ENCODE measurements at regions not wholly inside any gene's neighbourhood (a gene's known extent, or its start where the extent isn't known, plus 50 kb on each side); places are given as distances from the start of the nearest gene placed in this dataset.

- Histone ChIP-seq H3K27ac (no peak overlapping the region), H3K9me3 (no peaks in the 10 kb centered on the region), H3K4me3 (no peak overlapping the region), H3K27me3 (no peaks in the 10 kb centered on the region), H3K36me3 (no peaks in the 10 kb centered on the region), H3K4me1 (peaks cover 23% of the 10 kb centered on the region)
- 20% methylated on average over 2 of the region's 2 CpGs for WGBS
- no peak for DNase-seq (ENCODE audit: low spot score in 2 of 2)
- TF ChIP-seq POLR2AphosphoS5 (IDR thresholded peaks at IDR 0.05) = no peak
- TF ChIP-seq EP300 (IDR thresholded peaks at IDR 0.05) = peak; percentile 60
Measured at GRCh38 chr2:100752628-100753333, 67.2 kb upstream of the NPAS2 start.

- Histone ChIP-seq H3K36me3 (no peaks in the 10 kb centered on the region), H3K4me1 (peaks cover 23% of the 10 kb centered on the region), H3K27me3 (no peaks in the 10 kb centered on the region), H3K4me3 (no peak overlapping the region), H3K27ac (no peak overlapping the region), H3K9me3 (no peaks in the 10 kb centered on the region)
- 82% methylated on average over 4 of the region's 4 CpGs for WGBS
- no peak for TF ChIP-seq POLR2AphosphoS5 (IDR thresholded peaks at IDR 0.05)
- no peak for TF ChIP-seq CTCF (IDR thresholded peaks at IDR 0.05)
- no peak for TF ChIP-seq POLR2A (IDR thresholded peaks at IDR 0.05)
- no peak for TF ChIP-seq EP300 (IDR thresholded peaks at IDR 0.05)
- no peak for DNase-seq (ENCODE audit: low spot score in 2 of 2)
Measured at GRCh38 chr2:100753444-100753843, 66.5 kb upstream of the NPAS2 start.

- Histone ChIP-seq H3K4me1 (peaks cover 23% of the 10 kb centered on the region), H3K9me3 (no peaks in the 10 kb centered on the region), H3K36me3 (no peaks in the 10 kb centered on the region), H3K27ac (no peak overlapping the region), H3K4me3 (no peak overlapping the region), H3K27me3 (no peaks in the 10 kb centered on the region)
- no peak for DNase-seq (ENCODE audit: low spot score in 2 of 2)
- TF ChIP-seq CTCF (IDR thresholded peaks at IDR 0.05) = no peak
- no peak for TF ChIP-seq POLR2AphosphoS5 (IDR thresholded peaks at IDR 0.05)
- TF ChIP-seq EP300 (IDR thresholded peaks at IDR 0.05) = no peak
- TF ChIP-seq POLR2A (IDR thresholded peaks at IDR 0.05) = no peak
- 84% methylated on average over 1 of the region's 1 CpG for WGBS
Measured at GRCh38 chr2:100753881-100754280, 66.1 kb upstream of the NPAS2 start.

GRCh38 chr2:100754951-100755350 is 65.0 kb upstream of the NPAS2 start:
- whole genome bisulfite sequencing = 73% methylated on average over 4 of the region's 4 CpGs
- Histone ChIP-seq H3K9me3 (no peaks in the 10 kb centered on the region), H3K36me3 (no peaks in the 10 kb centered on the region), H3K4me1 (peaks cover 23% of the 10 kb centered on the region), H3K27me3 (no peaks in the 10 kb centered on the region), H3K4me3 (no peak overlapping the region), H3K27ac (no peak overlapping the region)
- TF ChIP-seq CTCF (IDR thresholded peaks at IDR 0.05) (no peak), POLR2AphosphoS5 (IDR thresholded peaks at IDR 0.05) (no peak), POLR2A (IDR thresholded peaks at IDR 0.05) (no peak), EP300 (IDR thresholded peaks at IDR 0.05) (no peak)
- no peak for DNase-seq (ENCODE audit: low spot score in 2 of 2)

GRCh38 chr2:100755441-100755840 is 64.5 kb upstream of the NPAS2 start:
- Histone ChIP-seq H3K4me1 (peaks cover 23% of the 10 kb centered on the region), H3K27me3 (no peaks in the 10 kb centered on the region), H3K36me3 (no peaks in the 10 kb centered on the region), H3K4me3 (no peak overlapping the region), H3K27ac (no peak overlapping the region), H3K9me3 (no peaks in the 10 kb centered on the region)
- no peak for DNase-seq (ENCODE audit: low spot score in 2 of 2)
- TF ChIP-seq POLR2AphosphoS5 (IDR thresholded peaks at IDR 0.05) = no peak
- no peak for TF ChIP-seq CTCF (IDR thresholded peaks at IDR 0.05)
- TF ChIP-seq POLR2A (IDR thresholded peaks at IDR 0.05) = no peak
- no peak for TF ChIP-seq EP300 (IDR thresholded peaks at IDR 0.05)
- 68% methylated on average over 2 of the region's 2 CpGs for WGBS

- no peak for TF ChIP-seq CTCF (IDR thresholded peaks at IDR 0.05)
- TF ChIP-seq POLR2AphosphoS5 (IDR thresholded peaks at IDR 0.05) = no peak
- TF ChIP-seq POLR2A (IDR thresholded peaks at IDR 0.05) = no peak
- TF ChIP-seq EP300 (IDR thresholded peaks at IDR 0.05) = no peak
- Histone ChIP-seq H3K4me1 (peaks cover 21% of the 10 kb centered on the region), H3K4me3 (no peak overlapping the region), H3K9me3 (no peaks in the 10 kb centered on the region), H3K27ac (no peak overlapping the region), H3K36me3 (no peaks in the 10 kb centered on the region), H3K27me3 (no peaks in the 10 kb centered on the region)
- no peak for DNase-seq (ENCODE audit: low spot score in 2 of 2)
- 14% methylated on average over 1 of the region's 1 CpG for WGBS
Measured at GRCh38 chr2:100756704-100757103, 63.2 kb upstream of the NPAS2 start.

Measured in suprapubic skin (tissue), 4 donors.